ENCODE measurements at regions not wholly inside any gene's neighbourhood (a gene's known extent, or its start where the extent isn't known, plus 50 kb on each side); places are given as distances from the start of the nearest gene placed in this dataset.

GRCh38 chr1:118243269-118243668 lies 58.2 kb upstream of the SPAG17 start:
- FAIRE-seq (no peak), DNase-seq (no peak)
- H3K27me3 ChIP-seq (ENCODE audit: control insufficient read depth, insufficient read depth, low read length) = no peaks in the 10 kb centered on the region
- H3K4me1 ChIP-seq (ENCODE audit: control insufficient read depth in 2 of 3, insufficient read depth in 2 of 3, low read depth in 1 of 3, low read length in 3 of 3) = no peaks in the 10 kb centered on the region
- H3K9me3 ChIP-seq (ENCODE audit: control insufficient read depth in 2 of 3, insufficient read depth in 1 of 3, low read length in 3 of 3) = peaks cover 0 to 3% (median 0%) of the 10 kb centered on the region in 3 donors
- H3K9ac ChIP-seq (ENCODE audit: low read length in 3 of 3) = no peak overlapping the region
- no peak overlapping the region for H3K27ac ChIP-seq (ENCODE audit: low read depth in 2 of 2, low read length in 2 of 2)
- no peaks in the 10 kb centered on the region for H3K36me3 ChIP-seq (ENCODE audit: control insufficient read depth in 2 of 3, insufficient read depth in 3 of 3, low read length in 3 of 3)
- TF ChIP-seq, protein P1, sequence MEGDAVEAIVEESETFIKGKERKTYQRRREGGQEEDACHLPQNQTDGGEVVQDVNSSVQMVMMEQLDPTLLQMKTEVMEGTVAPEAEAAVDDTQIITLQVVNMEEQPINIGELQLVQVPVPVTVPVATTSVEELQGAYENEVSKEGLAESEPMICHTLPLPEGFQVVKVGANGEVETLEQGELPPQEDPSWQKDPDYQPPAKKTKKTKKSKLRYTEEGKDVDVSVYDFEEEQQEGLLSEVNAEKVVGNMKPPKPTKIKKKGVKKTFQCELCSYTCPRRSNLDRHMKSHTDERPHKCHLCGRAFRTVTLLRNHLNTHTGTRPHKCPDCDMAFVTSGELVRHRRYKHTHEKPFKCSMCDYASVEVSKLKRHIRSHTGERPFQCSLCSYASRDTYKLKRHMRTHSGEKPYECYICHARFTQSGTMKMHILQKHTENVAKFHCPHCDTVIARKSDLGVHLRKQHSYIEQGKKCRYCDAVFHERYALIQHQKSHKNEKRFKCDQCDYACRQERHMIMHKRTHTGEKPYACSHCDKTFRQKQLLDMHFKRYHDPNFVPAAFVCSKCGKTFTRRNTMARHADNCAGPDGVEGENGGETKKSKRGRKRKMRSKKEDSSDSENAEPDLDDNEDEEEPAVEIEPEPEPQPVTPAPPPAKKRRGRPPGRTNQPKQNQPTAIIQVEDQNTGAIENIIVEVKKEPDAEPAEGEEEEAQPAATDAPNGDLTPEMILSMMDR (IDR thresholded peaks at IDR 0.05; ENCODE audit: borderline replicate concordance, extremely low read depth, insufficient read depth) = no peak
- no peak overlapping the region for H3K4me3 ChIP-seq (ENCODE audit: low read length in 3 of 3)
- intact Hi-C loops (cut with DNase I) = no loop called here

Measured in kidney (tissue), 13 donors.